ENCODE measurements at regions not wholly inside any gene's neighbourhood (a gene's known extent, or its start where the extent isn't known, plus 50 kb on each side); places are given as distances from the start of the nearest gene placed in this dataset.

- TF ChIP-seq SUZ12 (IDR thresholded peaks at IDR 0.05), result no peak
- no peak for TF ChIP-seq BHLHE40 (IDR thresholded peaks at IDR 0.05; ENCODE audit: borderline replicate concordance)
- no peak for TF ChIP-seq TARDBP (IDR thresholded peaks at IDR 0.05)
- TF ChIP-seq FOXA1 (IDR thresholded peaks at IDR 0.05), result no peak
- no peak for TF ChIP-seq ELF4 (IDR thresholded peaks at IDR 0.05)
- TF ChIP-seq ZNF384 (IDR thresholded peaks at IDR 0.05), result no peak
- TF ChIP-seq ARNT (IDR thresholded peaks at IDR 0.05), result no peak
- no peak for TF ChIP-seq NFRKB (IDR thresholded peaks at IDR 0.05)
- no peak for TF ChIP-seq HDGF (IDR thresholded peaks at IDR 0.05; ENCODE audit: borderline replicate concordance)
- TF ChIP-seq L3MBTL2 (conservative IDR thresholded peaks at IDR 0.05), result no peak
- no peak for TF ChIP-seq FOXM1 (IDR thresholded peaks at IDR 0.05; ENCODE audit: borderline replicate concordance)
- no peak for TF ChIP-seq CTBP1 (IDR thresholded peaks at IDR 0.05; ENCODE audit: borderline replicate concordance)
- no peak for TF ChIP-seq LEF1 (IDR thresholded peaks at IDR 0.05; ENCODE audit: borderline replicate concordance)
- no peak for TF ChIP-seq FOXK2 (IDR thresholded peaks at IDR 0.05)
- TF ChIP-seq PKNOX1 (IDR thresholded peaks at IDR 0.05), result no peak
- no peak for TF ChIP-seq SP1 (IDR thresholded peaks at IDR 0.05)
- POLR2A ChIA-PET, result interaction anchor here (1.1 kb wide), 1 partner anchor 140 kb away, joined by 3 read pairs; no protein-coding TSS in a partner anchor
- DNase-seq (ENCODE audit: extremely low spot score), result no peak
- CTCF ChIA-PET, result no interaction called here
Observed at GRCh38 chr7:26538689-26539088, 247.0 kb downstream of the SNX10 start.

GRCh38 chr7:26543340-26543739 is 251.7 kb downstream of the SNX10 start:
- TF ChIP-seq SUZ12 (IDR thresholded peaks at IDR 0.05), result no peak
- POLR2A ChIA-PET, result no interaction called here
- CTCF ChIA-PET, result no interaction called here
- no peak for DNase-seq (ENCODE audit: extremely low spot score)

GRCh38 chr7:26543951-26544350 is 252.3 kb downstream of the SNX10 start:
- no peak for TF ChIP-seq CTBP1 (IDR thresholded peaks at IDR 0.05; ENCODE audit: borderline replicate concordance)
- TF ChIP-seq NFRKB (IDR thresholded peaks at IDR 0.05), result no peak
- TF ChIP-seq FOXK2 (IDR thresholded peaks at IDR 0.05), result no peak
- TF ChIP-seq SUZ12 (IDR thresholded peaks at IDR 0.05), result no peak
- TF ChIP-seq PKNOX1 (IDR thresholded peaks at IDR 0.05), result no peak
- TF ChIP-seq TARDBP (IDR thresholded peaks at IDR 0.05), result no peak
- no peak for TF ChIP-seq LEF1 (IDR thresholded peaks at IDR 0.05; ENCODE audit: borderline replicate concordance)
- TF ChIP-seq FOXA1 (IDR thresholded peaks at IDR 0.05), result no peak
- TF ChIP-seq ZNF384 (IDR thresholded peaks at IDR 0.05), result no peak
- TF ChIP-seq SP1 (IDR thresholded peaks at IDR 0.05), result no peak
- no peak for TF ChIP-seq ELF4 (IDR thresholded peaks at IDR 0.05)
- TF ChIP-seq ARNT (IDR thresholded peaks at IDR 0.05), result no peak
- TF ChIP-seq L3MBTL2 (conservative IDR thresholded peaks at IDR 0.05), result no peak
- no peak for TF ChIP-seq BHLHE40 (IDR thresholded peaks at IDR 0.05; ENCODE audit: borderline replicate concordance)
- TF ChIP-seq FOXM1 (IDR thresholded peaks at IDR 0.05; ENCODE audit: borderline replicate concordance), result no peak
- no peak for TF ChIP-seq HDGF (IDR thresholded peaks at IDR 0.05; ENCODE audit: borderline replicate concordance)
- CTCF ChIA-PET, result no interaction called here
- POLR2A ChIA-PET, result interaction anchor here (1.8 kb wide), 1 partner anchor 13 kb away, joined by 5 read pairs; no protein-coding TSS in a partner anchor
- no peak for DNase-seq (ENCODE audit: extremely low spot score)

- no peak for DNase-seq (ENCODE audit: extremely low spot score)
- CTCF ChIA-PET, result no interaction called here
- no peak for TF ChIP-seq ZNF384 (IDR thresholded peaks at IDR 0.05)
- TF ChIP-seq LEF1 (IDR thresholded peaks at IDR 0.05; ENCODE audit: borderline replicate concordance), result no peak
- TF ChIP-seq L3MBTL2 (conservative IDR thresholded peaks at IDR 0.05), result no peak
- no peak for TF ChIP-seq SUZ12 (IDR thresholded peaks at IDR 0.05)
- no peak for TF ChIP-seq CTBP1 (IDR thresholded peaks at IDR 0.05; ENCODE audit: borderline replicate concordance)
- TF ChIP-seq TARDBP (IDR thresholded peaks at IDR 0.05), result no peak
- no peak for TF ChIP-seq ARNT (IDR thresholded peaks at IDR 0.05)
- TF ChIP-seq PKNOX1 (IDR thresholded peaks at IDR 0.05), result no peak
- no peak for TF ChIP-seq BHLHE40 (IDR thresholded peaks at IDR 0.05; ENCODE audit: borderline replicate concordance)
- TF ChIP-seq ELF4 (IDR thresholded peaks at IDR 0.05), result no peak
- TF ChIP-seq FOXK2 (IDR thresholded peaks at IDR 0.05), result no peak
- no peak for TF ChIP-seq NFRKB (IDR thresholded peaks at IDR 0.05)
- TF ChIP-seq FOXM1 (IDR thresholded peaks at IDR 0.05; ENCODE audit: borderline replicate concordance), result no peak
- TF ChIP-seq FOXA1 (IDR thresholded peaks at IDR 0.05), result no peak
- TF ChIP-seq HDGF (IDR thresholded peaks at IDR 0.05; ENCODE audit: borderline replicate concordance), result no peak
- TF ChIP-seq SP1 (IDR thresholded peaks at IDR 0.05), result no peak
- POLR2A ChIA-PET, result no interaction called here
Observed at GRCh38 chr7:26546508-26547053, 254.9 kb downstream of the SNX10 start.

- TF ChIP-seq ARNT (IDR thresholded peaks at IDR 0.05) (no peak), FOXA1 (IDR thresholded peaks at IDR 0.05) (no peak), L3MBTL2 (conservative IDR thresholded peaks at IDR 0.05) (no peak)
- ChIA-PET CTCF (no interaction called here), POLR2A (no interaction called here)
- no peak for DNase-seq (ENCODE audit: extremely low spot score)
Observed at GRCh38 chr7:26547156-26547555, 255.5 kb downstream of the SNX10 start.

- TF ChIP-seq NFRKB (IDR thresholded peaks at IDR 0.05) (no peak), ZNF384 (IDR thresholded peaks at IDR 0.05) (no peak), BHLHE40 (IDR thresholded peaks at IDR 0.05; ENCODE audit: borderline replicate concordance) (no peak), PKNOX1 (IDR thresholded peaks at IDR 0.05) (no peak), ARNT (IDR thresholded peaks at IDR 0.05) (no peak), FOXM1 (IDR thresholded peaks at IDR 0.05; ENCODE audit: borderline replicate concordance) (no peak), L3MBTL2 (conservative IDR thresholded peaks at IDR 0.05) (no peak), LEF1 (IDR thresholded peaks at IDR 0.05; ENCODE audit: borderline replicate concordance) (no peak)
- ChIA-PET POLR2A (no interaction called here), CTCF (interaction anchor here (1.1 to 1.4 kb wide), 2 partner anchors 11 to 118 kb away, joined by 3 to 5 read pairs; no protein-coding TSS in a partner anchor)
- no peak for DNase-seq (ENCODE audit: extremely low spot score)
Observed at GRCh38 chr7:26549281-26549944, 257.8 kb downstream of the SNX10 start.

Measured in HEK293T (cell line).